BJ (cell line): ENCODE measurements at regions not wholly inside any gene's neighbourhood (a gene's known extent, or its start where the extent isn't known, plus 50 kb on each side); places are given as distances from the start of the nearest gene placed in this dataset.

Experiments
- CTCF ChIA-PET: fragments of 350-600 bp; formaldehyde crosslinking; extraction: SDS; loops from one replicate; lab custom pipeline; 2021; ENCODE audit warnings: antibody characterized with exemption, inconsistent platforms; lab: Yijun Ruan, JAX
- POLR2A ChIA-PET: fragments of 300-600 bp; sonication (Branson Sonifier 250); formaldehyde crosslinking; extraction: SDS; loops from one replicate; lab custom pipeline; 2021; ENCODE audit warnings: antibody characterized with exemption; lab: Charles Lee
- DNase-seq: peaks from one replicate; pipeline ENCODE4 v3.0.0-alpha.2; 2011; ENCODE audit warnings: low read depth
- H3K27me3 ChIP-seq: 2 replicates; pipeline ENCODE4 v1.6.0; 2011; ENCODE audit warnings: low read length; ENCODE audit not compliant: control insufficient read depth, insufficient read depth
- H3K36me3 ChIP-seq: 2 replicates; pipeline ENCODE4 v1.5.1; 2011; ENCODE audit warnings: low read length; ENCODE audit not compliant: control insufficient read depth, insufficient read depth
- H3K4me3 ChIP-seq: 2 replicates; pipeline ENCODE4 v1.5.1; 2011; ENCODE audit warnings: low read depth, mild to moderate bottlenecking, control low read depth, low read length
- CTCF ChIP-seq: IDR thresholded peaks from 2 replicates; pipeline ENCODE4 v1.5.1; 2011; ENCODE audit warnings: low read depth, mild to moderate bottlenecking, control low read depth, inconsistent platforms, low read length, moderate library complexity; ENCODE audit not compliant: insufficient read depth

DNA sequence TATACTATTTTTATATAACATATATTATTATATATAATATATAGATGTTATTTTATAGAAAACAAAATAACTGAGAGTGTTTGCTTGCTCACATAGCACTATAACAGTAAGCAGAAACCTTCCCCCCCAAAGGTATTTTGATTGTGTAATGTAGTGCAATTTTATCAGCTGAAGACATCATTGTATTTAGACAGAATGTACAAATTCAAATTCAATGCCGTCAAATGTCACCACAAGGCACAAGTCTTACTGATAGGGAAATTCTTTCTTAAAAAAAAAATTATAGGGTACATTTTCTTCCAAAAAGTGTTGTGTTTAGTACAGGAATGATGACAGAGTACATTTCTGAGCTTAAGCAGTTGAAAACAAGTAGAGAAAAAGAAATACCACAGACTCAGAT lies 1147.1 kb upstream of the SPRY2 start:
- TF ChIP-seq CTCF = no peak
- DNase-seq = no peak
- Histone ChIP-seq H3K36me3 (no peaks in the 10 kb centered on the region), H3K27me3 (no peaks in the 10 kb centered on the region), H3K4me3 (no peak overlapping the region)
- ChIA-PET CTCF (no interaction called here), POLR2A (no interaction called here)

DNA sequence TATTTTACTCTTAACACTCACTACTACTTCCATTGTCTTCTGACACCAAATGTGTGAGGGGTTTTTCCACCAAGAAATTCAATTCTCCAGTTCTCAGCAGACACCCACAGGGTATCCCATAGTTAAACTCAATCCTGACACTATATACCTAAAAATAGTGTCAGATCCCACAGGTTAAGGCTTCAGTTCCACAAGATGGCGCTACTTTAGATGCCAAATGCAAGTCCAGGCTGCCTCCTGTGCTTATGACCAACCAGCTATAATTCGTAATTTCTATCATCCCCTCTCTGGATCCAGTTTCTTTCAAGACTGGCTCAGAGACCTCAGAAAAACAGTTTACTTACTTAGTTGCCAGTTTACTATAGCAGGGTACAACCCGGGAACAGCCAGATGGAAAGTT lies 1146.2 kb upstream of the SPRY2 start:
- CTCF ChIA-PET = no interaction called here

GRCh38 chr13:81480634-81481033 lies 1139.7 kb upstream of the SPRY2 start:
- ChIA-PET POLR2A (no interaction called here), CTCF (no interaction called here)
- TF ChIP-seq CTCF = no peak

More for the DNA sequence above, 1146.2 kb upstream of the SPRY2 start:
- Histone ChIP-seq H3K4me3 (no peak overlapping the region), H3K36me3 (no peaks in the 10 kb centered on the region), H3K27me3 (no peaks in the 10 kb centered on the region)
- no peak for DNase-seq
- POLR2A ChIA-PET = no interaction called here
- no peak for TF ChIP-seq CTCF

DNA sequence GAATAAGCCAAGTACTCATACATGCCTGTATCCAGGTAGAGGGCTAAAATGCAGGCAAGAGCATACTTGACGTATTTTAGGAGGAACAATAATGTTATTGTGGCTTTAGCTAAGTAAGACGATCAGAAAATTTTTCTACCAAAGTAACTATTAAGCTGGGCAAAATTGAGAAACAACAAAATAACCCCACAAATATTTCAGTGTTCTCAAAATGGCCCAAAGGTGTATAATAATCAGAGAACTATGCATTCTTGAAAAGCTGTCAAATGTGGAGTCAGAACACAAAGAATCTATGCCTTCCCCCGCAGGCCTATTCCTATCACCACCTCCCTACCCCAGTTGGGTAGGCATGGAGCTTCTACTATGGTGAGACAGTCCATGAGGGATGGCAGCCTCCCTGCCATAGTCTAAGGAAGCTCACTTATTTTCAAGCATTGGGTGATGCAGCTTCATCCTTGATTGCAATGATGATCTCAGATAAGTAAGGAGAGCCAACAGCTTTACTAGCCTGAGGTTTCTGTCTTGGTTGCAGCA lies 1132.5 kb upstream of the SPRY2 start:
- ChIA-PET POLR2A (no interaction called here), CTCF (interaction anchor here (0.6 kb wide), 1 partner anchor 58 kb away, joined by 4 read pairs; no protein-coding TSS in a partner anchor)
- no peaks in the 10 kb centered on the region for H3K36me3 ChIP-seq
- no peaks in the 10 kb centered on the region for H3K27me3 ChIP-seq
- no peak for TF ChIP-seq CTCF
- no peak for DNase-seq
- no peak overlapping the region for H3K4me3 ChIP-seq

More at GRCh38 chr13:81480634-81481033, 1139.7 kb upstream of the SPRY2 start:
- Histone ChIP-seq H3K27me3 (no peaks in the 10 kb centered on the region), H3K36me3 (no peaks in the 10 kb centered on the region), H3K4me3 (no peak overlapping the region)
- no peak for DNase-seq

DNA sequence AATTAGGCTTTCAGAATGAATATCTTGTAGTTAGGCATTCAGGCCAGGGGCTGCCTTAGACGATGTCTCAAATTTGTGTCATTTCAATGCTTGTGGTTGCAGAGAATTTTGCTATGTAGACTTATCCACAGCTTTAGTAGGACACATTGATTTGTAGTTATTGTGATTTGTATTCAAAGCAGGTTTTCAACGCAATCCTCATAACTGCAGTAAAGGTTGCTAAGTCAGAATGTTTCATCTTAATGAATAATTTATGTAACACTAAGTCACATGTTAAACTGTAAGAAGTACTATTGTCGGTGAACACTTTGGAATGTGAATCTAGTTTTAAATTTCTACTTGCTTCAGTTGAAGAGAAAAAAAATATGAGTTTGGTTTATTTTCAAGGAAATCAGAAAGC lies 1117.2 kb upstream of the SPRY2 start:
- H3K36me3 ChIP-seq = no peaks in the 10 kb centered on the region
- ChIA-PET CTCF (no interaction called here), POLR2A (no interaction called here)
- DNase-seq = no peak
- H3K4me3 ChIP-seq = no peak overlapping the region
- H3K27me3 ChIP-seq = no peaks in the 10 kb centered on the region
- no peak for TF ChIP-seq CTCF
